Natural killer cell (primary cell): ENCODE measurements at regions not wholly inside any gene's neighbourhood (a gene's known extent, or its start where the extent isn't known, plus 50 kb on each side); places are given as distances from the start of the nearest gene placed in this dataset.

Source experiments
- ATAC-seq, 3 donors: fragments of 150-1000 bp in 2 of 3; fragments of 200-7000 bp in 1 of 3; cut with Tn5 transposase; 1 replicate in 1 of 3; 2 replicates in 2 of 3; pipeline ENCODE4 v1.10.0; 2021; ENCODE audit warnings: mild to moderate bottlenecking in 2 of 3, moderate library complexity in 2 of 3
- DNase-seq, 2 donors: peaks; one replicate each; pipeline versions ENCODE4 v3.0.0 to v3.0.0-alpha.2; 2013 to 2021; ENCODE audit warnings: mixed read lengths in 1 of 2
- H3K27ac ChIP-seq: one replicate; pipeline ENCODE4 v1.5.1; 2013; ENCODE audit warnings: mild to moderate bottlenecking, low read length
- H3K27me3 ChIP-seq: one replicate; pipeline ENCODE4 v1.6.1; 2013; ENCODE audit warnings: low read length; ENCODE audit not compliant: control insufficient read depth, insufficient read depth
- H3K36me3 ChIP-seq: one replicate; pipeline ENCODE4 v1.6.1; 2013; ENCODE audit warnings: low read length; ENCODE audit not compliant: control insufficient read depth, insufficient read depth
- H3K4me1 ChIP-seq: one replicate; pipeline ENCODE4 v1.6.1; 2013; ENCODE audit warnings: low read length; ENCODE audit not compliant: control insufficient read depth, insufficient read depth
- H3K4me3 ChIP-seq: one replicate; pipeline ENCODE4 v1.5.1; 2013; ENCODE audit warnings: low read length
- H3K9me3 ChIP-seq: one replicate; pipeline ENCODE4 v1.6.1; 2013; ENCODE audit warnings: low read length; ENCODE audit not compliant: control insufficient read depth, insufficient read depth
- H3K27ac Mint-ChIP-seq, 2 donors: one replicate each; pipeline ENCODE4 v1.8.0; 2022; ENCODE audit warnings: mild to moderate bottlenecking in 2 of 2, mixed read lengths in 2 of 2, moderate library complexity in 1 of 2
- H3K27me3 Mint-ChIP-seq, 2 donors: one replicate each; pipeline ENCODE4 v1.8.0; 2022; ENCODE audit warnings: low read depth in 2 of 2, mixed read lengths in 2 of 2
- H3K36me3 Mint-ChIP-seq: one replicate; pipeline ENCODE4 v1.8.0; 2022; ENCODE audit warnings: mixed read lengths
- H3K4me1 Mint-ChIP-seq, 2 donors: one replicate each; pipeline ENCODE4 v1.8.0; 2022; ENCODE audit warnings: mixed read lengths in 2 of 2
- H3K4me3 Mint-ChIP-seq: one replicate; pipeline ENCODE4 v1.8.0; 2022; ENCODE audit warnings: mild to moderate bottlenecking, moderate library complexity, mixed read lengths
- H3K9me3 Mint-ChIP-seq, 2 donors: one replicate each; pipeline ENCODE4 v1.8.0; 2022; ENCODE audit warnings: mixed read lengths in 2 of 2
- CTCF ChIP-seq: fragments of 200-600 bp; IDR thresholded peaks from one replicate; pipeline ENCODE4 v1.8.0; 2022; ENCODE audit warnings: antibody characterized with exemption
- WGBS: methylation state at CpG from one replicate; pipeline ENCODE4 v1.1.7; 2013; ENCODE audit warnings: missing lambda C conversion rate; ENCODE audit not compliant: insufficient coverage; 5-methylcytosine and 5-hydroxymethylcytosine counted together
- intact Hi-C: fragments of 100-400 bp; cut with micrococcal nuclease; formaldehyde crosslinking; loops from one replicate; pipeline ENCODE4 v1.14.2; 2022

DNA sequence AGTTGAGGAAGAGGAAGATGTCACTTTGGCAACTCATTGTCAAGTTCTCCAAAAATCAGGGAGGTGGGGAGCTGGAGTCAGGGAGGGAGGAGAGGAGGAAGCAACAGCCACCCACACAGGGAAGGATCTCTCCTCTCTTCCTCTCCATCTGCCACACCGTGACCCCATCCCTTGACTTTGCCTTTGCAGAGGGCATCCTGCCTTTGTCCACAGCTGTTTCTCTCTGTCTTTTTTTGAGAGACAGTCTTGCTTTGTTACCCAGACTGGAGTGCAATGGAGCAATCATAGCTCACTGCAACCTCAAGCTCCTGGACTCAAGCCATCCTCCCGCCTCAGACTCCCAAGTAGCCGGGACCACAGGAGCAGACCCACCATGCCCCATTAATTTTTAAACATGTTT lies 276.0 kb downstream of the SHOX start:
- TF ChIP-seq CTCF, result no peak
- H3K27ac Mint-ChIP-seq, result no peak overlapping the region
- no peaks in the 10 kb centered on the region for H3K36me3 Mint-ChIP-seq
- no peaks in the 10 kb centered on the region for H3K36me3 ChIP-seq
- no peak overlapping the region for H3K27ac ChIP-seq
- intact Hi-C loops, result no loop called here
- H3K4me1 Mint-ChIP-seq, result no peaks in the 10 kb centered on the region
- no peaks in the 10 kb centered on the region for H3K4me1 ChIP-seq
- H3K27me3 ChIP-seq, result no peaks in the 10 kb centered on the region
- H3K9me3 Mint-ChIP-seq, result peaks cover 3 to 4% of the 10 kb centered on the region in 2 donors
- H3K9me3 ChIP-seq, result no peaks in the 10 kb centered on the region
- DNase-seq, result no peak
- no peak overlapping the region for H3K4me3 Mint-ChIP-seq
- H3K27me3 Mint-ChIP-seq, result no peaks in the 10 kb centered on the region
- no peak overlapping the region for H3K4me3 ChIP-seq
- ATAC-seq, result no peak
- 77% methylated on average over 2 of the region's 3 CpGs for WGBS

DNA sequence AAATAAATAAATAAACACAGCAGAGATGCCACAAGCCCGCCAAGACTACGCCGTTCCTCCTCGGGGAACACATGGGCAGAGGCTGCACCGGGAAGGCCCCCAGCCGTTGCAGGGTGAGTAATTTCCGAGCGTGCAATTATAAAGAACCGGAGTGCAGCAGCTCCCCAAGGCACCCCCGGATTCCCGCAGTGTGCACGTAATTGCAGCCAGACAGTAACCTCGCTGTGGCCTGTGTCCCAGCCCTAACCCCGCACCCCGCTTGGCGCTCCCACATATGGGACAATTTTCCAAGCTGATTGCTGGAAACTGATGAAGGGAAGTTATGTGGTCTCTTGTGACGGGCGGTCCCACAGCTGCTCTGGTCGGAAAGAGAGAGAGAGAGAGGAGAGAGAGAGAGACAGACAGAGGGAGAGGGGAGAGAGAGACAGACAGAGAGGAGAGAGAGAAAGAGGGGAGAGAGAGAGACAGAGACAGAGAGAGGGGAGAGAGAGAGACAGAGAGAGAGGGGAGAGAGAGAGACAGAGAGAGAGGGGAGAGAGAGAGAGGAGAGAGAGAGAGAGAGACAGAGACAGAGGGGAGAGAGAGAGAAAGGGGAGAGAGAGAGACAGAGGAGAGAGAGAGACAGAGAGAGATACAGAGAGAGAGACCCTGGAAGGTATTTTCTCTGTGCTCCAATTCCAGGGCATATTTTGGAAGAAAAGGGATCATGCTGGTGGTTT lies 275.4 kb downstream of the SHOX start:
- Histone ChIP-seq H3K4me3 (no peak overlapping the region), H3K36me3 (no peaks in the 10 kb centered on the region), H3K9me3 (no peaks in the 10 kb centered on the region), H3K4me1 (no peaks in the 10 kb centered on the region), H3K27ac (no peak overlapping the region), H3K27me3 (no peaks in the 10 kb centered on the region)
- Mint-ChIP-seq H3K4me3 (no peak overlapping the region), H3K9me3 (peaks cover 3 to 4% of the 10 kb centered on the region in 2 donors), H3K36me3 (no peaks in the 10 kb centered on the region), H3K4me1 (no peaks in the 10 kb centered on the region), H3K27me3 (no peaks in the 10 kb centered on the region), H3K27ac (no peak overlapping the region)
- intact Hi-C loops, result no loop called here
- ATAC-seq, result no peak
- no peak for DNase-seq
- WGBS, result 87% methylated on average over 19 of the region's 19 CpGs
- TF ChIP-seq CTCF, result no peak

DNA sequence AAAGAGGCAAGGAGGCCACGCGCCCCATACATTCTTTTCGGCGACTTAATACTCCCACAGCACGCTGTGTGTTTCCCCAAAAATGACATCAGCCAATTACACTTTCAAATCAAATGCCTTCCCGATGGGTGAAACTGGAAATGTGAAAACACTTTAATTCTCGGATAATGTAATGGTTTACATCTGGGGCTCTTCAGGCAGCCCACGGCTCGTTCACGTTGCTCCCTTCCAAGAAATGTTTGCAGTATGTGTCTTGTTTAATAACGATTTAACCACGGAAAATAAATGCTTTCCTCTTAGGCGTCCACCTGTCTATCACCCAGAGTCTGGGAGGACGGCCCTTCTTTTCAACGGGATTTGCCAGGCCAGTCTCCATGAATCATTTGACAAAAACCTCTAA lies 272.5 kb downstream of the SHOX start:
- ATAC-seq (no peak), DNase-seq (no peak)
- no peaks in the 10 kb centered on the region for H3K4me1 Mint-ChIP-seq
- no peaks in the 10 kb centered on the region for H3K27me3 Mint-ChIP-seq
- H3K27ac Mint-ChIP-seq, result no peak overlapping the region
- peaks cover 2 to 5% of the 10 kb centered on the region in 2 donors for H3K9me3 Mint-ChIP-seq
- Histone ChIP-seq H3K9me3 (no peaks in the 10 kb centered on the region), H3K27ac (no peak overlapping the region), H3K36me3 (no peaks in the 10 kb centered on the region), H3K27me3 (no peaks in the 10 kb centered on the region), H3K4me1 (no peaks in the 10 kb centered on the region), H3K4me3 (no peak overlapping the region)
- intact Hi-C loops, result no loop called here
- H3K4me3 Mint-ChIP-seq, result no peak overlapping the region
- no peak for TF ChIP-seq CTCF
- 65% methylated on average over 15 of the region's 15 CpGs for WGBS
- no peaks in the 10 kb centered on the region for H3K36me3 Mint-ChIP-seq

DNA sequence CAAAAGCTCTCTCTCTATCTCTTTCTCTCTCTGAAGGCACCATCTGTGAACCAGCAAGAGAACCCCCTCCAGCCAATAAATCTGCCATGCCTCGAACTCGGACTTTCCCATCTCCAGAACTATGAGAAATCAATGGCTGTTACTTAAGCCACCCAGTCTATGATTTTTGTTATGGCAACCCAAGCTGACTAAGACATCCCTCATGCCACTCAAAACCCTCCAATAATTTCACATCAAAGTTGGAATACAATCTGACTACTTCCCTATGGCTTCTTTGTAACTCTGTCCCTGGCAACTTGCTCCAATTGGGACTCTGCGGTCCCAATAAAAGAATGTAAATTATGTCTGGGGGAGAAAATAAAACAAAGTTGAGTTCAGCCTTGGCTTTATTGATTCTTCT lies 265.7 kb downstream of the SHOX start:
- H3K4me3 ChIP-seq, result no peak overlapping the region
- no peaks in the 10 kb centered on the region for H3K27me3 ChIP-seq
- Mint-ChIP-seq H3K36me3 (no peaks in the 10 kb centered on the region), H3K9me3 (peaks cover 7 to 12% of the 10 kb centered on the region in 2 donors), H3K4me1 (no peaks in the 10 kb centered on the region), H3K27me3 (no peaks in the 10 kb centered on the region), H3K27ac (no peak overlapping the region), H3K4me3 (no peak overlapping the region)
- no peaks in the 10 kb centered on the region for H3K36me3 ChIP-seq
- TF ChIP-seq CTCF, result no peak
- peaks cover 2% of the 10 kb centered on the region for H3K9me3 ChIP-seq
- 90% methylated on average over 3 of the region's 3 CpGs for whole genome bisulfite sequencing
- intact Hi-C loops, result no loop called here
- no peak overlapping the region for H3K27ac ChIP-seq
- DNase-seq, result no peak
- no peak for ATAC-seq
- H3K4me1 ChIP-seq, result no peaks in the 10 kb centered on the region
